GM18502 (cell line): ENCODE measurements at regions not wholly inside any gene's neighbourhood (a gene's known extent, or its start where the extent isn't known, plus 50 kb on each side); places are given as distances from the start of the nearest gene placed in this dataset.

Source experiments
- ATAC-seq: cut with Tn5 transposase; IDR thresholded peaks from one replicate; pipeline ENCODE4 v1.9.1; 2021; ENCODE audit warnings: mild to moderate bottlenecking; ENCODE audit not compliant: unreplicated experiment, poor library complexity

DNA sequence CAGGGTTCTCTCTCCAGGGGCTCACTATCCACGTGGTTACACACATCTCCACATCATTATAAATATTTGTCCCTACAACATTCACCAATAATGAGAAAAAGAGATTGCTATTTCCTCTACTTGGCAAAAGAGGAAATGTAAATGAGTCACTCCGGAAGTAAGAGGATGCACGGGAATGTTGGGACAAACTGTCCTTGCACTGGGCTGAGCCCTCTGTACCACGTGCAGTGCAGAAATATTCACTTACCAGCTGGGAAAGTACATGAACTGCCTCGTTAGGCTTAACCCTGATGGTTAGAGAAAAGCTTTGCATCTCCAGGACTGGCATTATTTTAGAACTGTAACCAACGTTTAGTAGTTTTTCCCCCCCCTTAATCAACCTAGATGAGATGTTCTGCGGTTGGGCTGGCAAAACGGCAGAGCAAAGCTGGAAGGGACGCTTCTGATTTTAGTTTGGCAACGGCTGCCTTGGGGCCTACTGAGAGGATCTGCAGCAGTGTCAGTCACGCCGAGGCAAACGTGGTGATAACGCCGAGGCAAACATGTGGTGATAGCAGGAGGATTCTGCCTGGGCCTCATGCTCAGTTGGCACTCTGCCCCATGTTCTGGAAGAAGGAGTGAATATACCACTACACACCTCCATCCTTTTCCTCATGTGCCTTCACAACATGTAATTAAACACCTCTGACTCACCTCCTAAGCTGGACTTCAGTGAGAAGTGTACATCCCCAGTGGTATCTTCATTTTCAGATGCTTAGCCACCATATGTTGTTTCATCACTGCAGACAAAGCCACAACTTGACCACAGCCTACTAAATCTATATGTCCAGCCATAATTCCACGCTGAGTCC is 661.4 kb upstream of the KLF4 start:
- ATAC-seq = no peak

DNA sequence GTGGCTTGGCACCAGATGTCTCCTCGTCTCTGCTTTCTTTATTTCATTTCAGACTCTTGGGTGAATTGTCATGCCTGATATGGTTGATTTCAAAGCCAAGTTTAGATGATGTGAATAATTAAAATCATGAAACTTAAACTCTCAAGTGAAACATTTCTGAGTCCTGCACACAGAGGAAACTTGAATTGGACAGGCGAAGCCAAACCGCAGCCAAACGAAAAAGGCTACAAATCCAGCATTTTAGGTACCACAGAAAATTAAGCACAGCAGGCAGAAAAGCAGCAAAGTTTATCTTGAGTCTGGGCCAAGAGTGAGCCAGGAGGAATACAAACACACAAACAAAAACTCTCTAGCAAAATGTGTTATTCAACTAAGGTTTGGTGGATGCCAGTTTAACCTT is 659.8 kb upstream of the KLF4 start:
- ATAC-seq = no peak

DNA sequence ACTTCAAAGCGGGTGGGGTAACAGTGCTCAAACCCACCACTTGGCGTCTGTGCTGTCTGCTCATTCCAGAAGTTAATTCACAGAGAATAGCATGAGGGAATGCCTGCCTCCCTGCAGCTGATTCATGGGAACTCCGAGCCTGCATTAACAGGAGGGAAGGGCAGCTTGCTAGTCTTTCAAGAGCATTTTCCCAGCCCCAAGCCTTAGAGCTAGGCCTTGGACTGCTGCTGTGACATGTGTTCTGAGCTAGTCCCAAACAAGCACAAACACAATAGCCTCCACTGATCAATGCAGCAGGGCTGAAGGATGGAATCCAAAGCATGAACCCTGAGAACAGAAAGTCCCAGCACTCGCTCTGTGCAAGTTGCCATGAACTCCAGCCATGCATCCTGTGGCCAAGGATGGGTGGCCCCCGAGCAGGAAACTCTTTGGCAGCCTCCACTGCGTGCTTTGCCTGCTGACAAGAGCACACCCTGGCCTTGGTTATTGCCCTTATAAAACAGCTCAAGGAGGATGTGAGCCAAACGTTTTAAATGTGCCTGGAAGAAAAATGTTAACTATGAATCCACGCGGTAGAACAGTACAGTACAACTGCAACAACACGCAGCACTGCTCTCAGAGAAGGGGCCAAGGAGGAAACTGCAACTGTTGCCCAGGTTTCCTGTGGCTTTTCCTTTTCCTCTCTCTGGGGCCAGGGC is 653.1 kb upstream of the KLF4 start:
- no peak for ATAC-seq

DNA sequence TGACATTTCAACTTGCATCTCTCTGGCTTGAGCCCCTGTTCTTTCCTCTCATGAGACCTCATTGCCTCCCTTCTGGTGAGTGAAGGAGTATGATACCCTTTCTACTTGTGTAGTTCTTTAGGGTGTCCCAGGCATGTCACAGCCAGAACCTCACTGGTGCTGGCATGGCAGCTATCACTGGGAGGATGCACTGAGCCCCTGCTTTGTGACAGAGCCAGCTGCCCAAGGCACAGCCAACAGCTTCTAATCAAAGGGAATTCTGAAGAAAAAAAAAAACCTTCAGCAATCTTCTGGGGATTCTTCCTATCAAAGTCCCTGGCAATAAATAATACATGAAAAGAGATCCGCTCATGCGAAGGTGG is 652.6 kb upstream of the KLF4 start:
- no peak for ATAC-seq

DNA sequence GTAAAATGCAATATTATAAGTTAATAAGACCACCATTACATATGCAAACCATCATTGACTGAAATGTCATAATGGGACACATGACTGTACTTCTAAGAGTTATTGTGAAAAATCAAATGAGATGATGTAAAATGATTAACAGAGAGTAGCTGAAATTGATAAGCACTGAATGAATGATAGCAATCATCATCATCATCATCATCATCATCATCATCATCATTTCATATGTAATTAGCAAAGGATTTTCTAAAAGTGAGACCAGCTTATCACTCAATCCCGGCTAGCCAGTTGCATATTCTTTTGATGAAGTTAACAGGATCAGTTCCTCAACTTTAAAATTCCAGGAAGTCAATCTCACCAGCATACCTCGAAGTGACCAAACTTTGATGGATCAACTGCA is 650.3 kb upstream of the KLF4 start:
- ATAC-seq = no peak

DNA sequence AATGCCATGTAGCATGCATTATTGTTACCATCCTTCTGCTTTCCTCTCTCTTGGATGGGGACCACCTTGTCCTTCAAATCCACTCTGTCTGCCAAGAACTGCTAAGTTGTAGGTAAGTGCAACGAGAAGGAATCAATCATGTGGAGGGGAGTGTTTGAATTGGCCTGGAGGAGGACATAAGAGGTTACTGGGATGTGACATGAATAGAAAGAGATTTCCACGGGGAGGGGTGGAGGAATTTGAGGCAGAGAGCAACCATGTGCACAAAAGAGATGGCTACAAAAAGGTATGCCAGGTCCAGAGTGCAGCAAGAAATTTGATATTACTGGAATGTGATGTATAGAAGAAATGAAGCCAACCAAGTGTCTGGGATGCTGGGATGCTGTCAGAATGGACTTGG is 648.9 kb upstream of the KLF4 start:
- ATAC-seq = no peak

DNA sequence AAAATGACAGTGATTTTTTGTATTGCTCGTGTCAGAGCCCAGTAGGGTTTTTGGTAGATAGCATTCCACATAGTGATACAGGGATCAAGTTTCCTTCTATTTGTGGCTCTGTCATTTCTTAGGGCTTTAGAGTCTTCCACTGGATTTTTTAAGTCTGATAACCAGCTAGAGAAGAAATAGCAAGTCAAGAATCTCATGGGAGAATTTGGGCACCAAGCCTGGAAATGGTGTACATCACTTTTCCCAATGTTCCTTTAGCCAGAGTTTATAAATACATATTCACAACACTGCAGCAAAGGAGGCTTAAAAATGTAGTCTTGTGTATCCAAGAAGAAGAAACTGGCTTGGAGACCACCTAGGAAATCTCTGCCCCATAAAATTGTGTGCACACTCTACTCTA is 647.1 kb upstream of the KLF4 start:
- no peak for ATAC-seq

DNA sequence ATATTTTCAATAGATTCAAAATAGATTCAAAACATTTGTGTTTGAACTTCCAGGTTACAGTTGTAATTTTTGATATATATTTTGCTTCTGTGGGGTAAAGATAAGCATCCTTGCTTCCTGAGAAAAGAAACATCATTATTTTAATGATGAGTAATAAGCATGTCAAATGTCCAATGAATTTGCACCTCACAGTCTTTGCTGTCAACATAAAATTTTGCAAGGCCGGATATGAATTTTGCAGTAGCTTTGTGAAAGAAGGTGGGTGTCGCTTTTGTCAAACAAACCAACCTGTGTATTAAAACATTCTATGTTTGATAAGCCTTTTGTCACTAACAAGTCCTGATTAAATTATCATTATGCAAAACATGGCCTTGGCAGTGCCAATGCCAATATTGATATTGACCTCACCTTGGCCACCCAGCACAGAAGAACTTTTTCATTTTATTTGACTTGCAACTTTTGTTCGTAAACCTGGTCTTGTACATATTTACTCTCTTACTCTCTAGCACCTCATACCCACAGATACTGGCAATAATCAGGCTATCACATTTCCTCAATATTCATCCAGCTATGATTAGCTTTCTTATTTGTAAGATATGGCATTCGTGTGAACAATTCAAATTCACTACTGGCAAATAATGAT is 645.0 kb upstream of the KLF4 start:
- no peak for ATAC-seq

DNA sequence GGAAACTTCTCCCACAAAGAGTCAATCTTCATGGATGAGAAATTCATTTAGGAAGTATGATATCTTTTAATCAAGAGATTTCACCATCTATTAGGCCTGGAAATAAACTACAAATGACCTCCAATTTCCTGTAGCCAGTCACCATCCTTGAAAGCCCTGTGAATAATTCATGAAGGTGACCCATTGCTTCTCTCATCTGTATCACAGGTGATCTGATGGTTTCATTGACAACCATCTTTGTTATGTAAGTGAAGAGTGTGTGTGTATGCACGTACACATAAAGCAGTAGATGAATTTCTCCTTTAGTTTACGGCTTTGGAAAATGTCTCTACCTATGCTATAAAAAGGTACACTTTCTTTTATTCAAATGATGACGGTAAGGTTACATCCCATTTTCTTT is 644.1 kb upstream of the KLF4 start:
- no peak for ATAC-seq

DNA sequence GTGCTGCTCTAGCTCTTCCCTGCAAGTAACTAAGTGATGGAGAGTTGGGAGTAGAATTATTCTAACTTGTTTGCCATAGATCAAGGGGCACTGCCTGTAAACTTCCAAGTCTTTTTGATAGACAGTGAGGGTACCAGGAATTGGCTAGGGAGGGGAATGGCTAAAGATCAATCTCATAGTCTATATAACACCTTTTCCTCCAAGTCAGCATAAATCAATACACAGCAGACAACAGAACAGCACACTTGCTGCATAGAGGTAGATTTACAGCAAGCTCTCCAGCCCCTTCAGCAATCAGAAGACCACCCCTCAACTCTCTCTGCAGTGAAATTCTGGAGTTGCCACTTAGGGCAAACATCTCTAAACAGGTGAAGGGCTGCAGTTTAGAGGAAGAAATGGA is 643.5 kb upstream of the KLF4 start:
- no peak for ATAC-seq

DNA sequence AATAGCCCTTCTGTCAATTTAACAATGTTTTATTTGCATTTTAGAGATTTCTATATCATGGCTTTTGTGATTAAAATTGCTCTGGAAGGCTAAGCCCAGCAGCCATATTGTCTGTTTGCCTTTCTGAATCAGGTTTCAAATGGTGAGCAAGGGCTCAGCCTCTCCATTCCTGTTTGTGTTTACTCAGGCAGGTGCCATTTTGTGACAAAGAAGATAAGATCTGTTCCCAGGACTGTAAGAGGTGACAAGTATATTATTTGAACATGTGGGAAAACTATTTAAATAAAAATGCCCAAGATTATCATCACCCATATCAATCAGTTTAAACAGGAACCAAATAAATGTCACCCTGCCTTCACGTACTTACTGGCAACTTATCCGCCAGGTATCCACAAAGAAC is 641.3 kb upstream of the KLF4 start:
- ATAC-seq = no peak

DNA sequence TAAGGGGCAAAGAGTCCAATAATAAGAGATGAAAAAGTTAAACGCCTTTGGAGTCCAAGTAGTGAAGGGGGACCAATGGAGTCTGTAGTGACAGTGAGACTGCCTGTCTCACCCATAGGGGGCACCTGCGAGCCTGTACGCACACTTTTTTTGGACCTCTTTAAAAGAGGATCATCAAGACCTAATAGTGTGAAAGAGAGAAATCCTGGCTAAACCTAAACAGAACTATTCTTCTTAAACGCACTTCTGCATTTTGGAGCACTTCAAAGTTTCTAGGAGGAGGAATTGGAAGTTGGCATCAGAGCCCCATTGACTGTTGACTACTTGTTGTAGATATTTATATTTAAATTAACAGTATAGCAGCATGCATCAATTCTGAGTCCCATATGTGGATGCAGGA is 636.1 kb upstream of the KLF4 start:
- no peak for ATAC-seq

DNA sequence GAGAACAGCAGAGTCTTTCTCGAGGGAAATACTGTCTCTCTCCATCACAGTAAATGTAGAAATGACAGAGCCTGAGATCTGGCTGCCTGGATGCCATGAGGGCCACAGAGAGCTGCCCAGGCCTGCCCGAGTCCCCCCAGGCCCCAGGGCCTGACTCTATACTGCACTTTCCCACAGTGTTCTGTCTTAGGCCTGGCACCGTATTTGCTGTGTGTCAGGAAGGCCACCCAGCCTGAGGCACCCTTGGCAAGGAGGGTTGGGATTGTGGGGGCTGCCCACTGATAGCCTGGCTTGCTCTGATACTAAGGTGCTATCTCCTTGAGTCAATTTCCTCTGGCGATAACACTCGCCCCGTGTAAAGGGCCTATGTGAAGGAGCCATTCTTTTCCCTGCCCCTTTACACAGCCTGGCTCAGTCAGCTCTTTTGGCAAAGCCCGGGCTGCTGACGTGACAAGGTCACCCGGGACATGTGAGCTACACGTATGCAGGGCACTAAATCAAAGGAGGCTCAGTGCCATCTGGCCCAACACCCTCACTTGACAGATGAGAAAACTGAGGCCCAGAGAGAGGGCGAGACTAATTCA is 630.1 kb upstream of the KLF4 start:
- ATAC-seq = no peak

DNA sequence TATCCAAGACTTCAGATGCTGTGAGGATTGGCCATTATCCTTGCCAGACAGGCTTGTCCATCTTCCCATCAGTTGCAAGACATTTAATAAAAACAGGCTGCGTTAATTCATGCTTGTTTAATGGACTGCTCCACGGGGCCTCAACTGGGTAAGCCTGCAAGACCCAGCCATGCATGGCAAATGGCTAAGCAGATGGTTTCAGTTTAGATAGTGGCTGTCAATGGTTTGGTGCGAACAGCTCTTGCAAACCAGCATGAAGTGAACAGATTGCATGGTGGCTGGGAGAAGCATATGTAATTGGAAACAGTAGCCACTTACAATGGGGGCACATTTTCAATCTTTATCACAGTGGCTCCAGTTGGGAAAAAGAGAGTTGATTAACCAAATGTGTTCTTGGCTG is 628.2 kb upstream of the KLF4 start:
- peak; percentile 56 for ATAC-seq

DNA sequence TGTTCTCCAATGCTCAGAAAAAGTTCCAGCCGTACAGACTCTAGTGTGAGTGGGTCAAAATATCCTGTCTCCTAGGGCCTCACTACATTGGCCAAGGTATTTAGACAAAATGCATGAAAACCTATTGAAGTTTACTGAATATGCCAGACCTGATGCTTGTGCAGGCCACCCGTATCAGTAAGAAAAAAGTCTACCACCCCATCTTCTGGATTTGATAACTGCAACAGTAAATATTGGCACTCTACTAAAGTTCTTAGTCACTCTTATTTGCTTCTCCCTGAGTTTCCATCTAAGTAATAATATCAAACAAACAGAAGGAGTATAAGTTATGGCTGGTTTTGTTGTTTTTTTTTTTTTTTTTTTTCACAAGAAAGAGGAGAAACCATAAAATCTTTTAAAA is 627.7 kb upstream of the KLF4 start:
- no peak for ATAC-seq

DNA sequence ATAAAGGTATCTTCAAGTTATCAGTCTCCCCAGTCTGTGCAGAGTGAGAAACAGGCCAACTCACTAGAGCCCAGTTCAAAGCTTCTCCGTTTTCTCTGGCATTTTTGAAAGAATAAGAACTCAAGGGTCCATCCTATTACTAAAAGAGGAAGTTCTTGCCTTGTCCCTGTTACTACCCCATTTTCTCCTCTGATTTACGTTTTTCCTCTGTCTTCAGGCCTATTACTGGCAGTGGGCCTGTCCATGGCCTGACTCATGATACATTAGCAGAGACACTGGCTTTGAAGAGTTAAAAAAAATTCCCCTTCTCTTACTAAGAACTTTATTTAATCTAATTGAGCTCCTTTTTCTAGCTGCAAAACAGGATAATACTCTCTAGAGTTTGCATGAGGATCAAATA is 624.0 kb upstream of the KLF4 start:
- no peak for ATAC-seq

DNA sequence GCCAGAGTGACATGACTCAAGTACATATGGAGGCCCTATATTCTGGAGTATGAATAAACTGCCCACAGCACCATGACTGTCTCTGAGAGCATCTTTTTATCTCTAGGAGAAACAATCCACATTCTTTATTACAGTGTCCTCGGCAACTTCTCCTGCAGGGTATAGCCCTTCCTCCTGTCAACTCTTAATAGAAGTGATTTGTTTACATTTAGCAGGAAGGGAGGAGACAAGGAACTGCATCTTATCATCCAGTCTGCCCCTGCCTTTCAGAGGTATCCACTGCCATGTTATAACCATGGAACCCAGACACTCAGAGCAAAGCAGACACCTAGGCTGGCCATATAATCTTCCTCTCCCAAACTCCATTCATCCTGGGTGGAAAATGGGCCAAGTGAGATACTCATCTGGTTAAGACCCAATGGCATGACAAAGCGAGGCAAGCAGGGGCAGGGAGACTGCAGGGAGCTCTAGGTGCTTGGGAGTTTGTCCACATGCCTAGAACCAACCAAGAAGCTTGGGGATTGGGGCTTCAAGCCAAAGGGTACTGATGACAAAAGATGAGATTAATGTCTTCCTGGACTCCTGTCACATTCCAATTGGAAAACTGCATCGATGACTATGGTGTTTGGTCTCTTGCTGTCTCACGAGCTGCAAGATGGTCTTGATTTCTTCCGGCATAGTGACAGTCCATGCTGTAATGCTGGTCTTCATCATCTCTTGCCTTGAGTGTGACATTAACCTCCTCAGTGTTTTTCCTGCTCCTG is 620.5 kb upstream of the KLF4 start:
- no peak for ATAC-seq

DNA sequence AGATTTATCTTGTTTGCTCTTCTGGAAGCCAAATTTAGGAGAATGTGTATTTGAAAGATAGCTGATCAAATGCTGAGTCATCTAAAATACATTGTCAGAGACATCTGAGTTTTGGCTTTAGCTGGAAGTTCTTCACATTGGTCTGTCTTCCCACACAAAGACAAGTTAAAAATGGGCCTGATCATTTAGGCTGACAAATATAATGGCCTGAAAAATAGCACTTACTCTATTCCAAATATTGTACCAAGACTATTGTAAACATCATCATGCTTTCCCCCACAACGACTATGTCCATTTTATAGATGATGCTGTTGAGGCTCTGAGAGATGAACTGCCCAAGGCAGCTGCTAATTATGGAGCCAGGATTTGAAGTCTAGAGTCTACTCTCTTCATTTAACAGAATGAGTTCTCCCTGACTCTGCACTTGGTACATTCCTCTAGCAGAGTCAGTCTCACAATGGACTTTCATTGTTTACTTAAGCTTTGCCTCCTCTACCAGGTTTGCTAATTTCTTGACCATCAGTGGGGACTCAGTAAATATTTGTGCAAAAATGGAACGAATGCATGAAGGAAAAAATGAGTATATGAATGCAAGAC is 619.4 kb upstream of the KLF4 start:
- no peak for ATAC-seq

DNA sequence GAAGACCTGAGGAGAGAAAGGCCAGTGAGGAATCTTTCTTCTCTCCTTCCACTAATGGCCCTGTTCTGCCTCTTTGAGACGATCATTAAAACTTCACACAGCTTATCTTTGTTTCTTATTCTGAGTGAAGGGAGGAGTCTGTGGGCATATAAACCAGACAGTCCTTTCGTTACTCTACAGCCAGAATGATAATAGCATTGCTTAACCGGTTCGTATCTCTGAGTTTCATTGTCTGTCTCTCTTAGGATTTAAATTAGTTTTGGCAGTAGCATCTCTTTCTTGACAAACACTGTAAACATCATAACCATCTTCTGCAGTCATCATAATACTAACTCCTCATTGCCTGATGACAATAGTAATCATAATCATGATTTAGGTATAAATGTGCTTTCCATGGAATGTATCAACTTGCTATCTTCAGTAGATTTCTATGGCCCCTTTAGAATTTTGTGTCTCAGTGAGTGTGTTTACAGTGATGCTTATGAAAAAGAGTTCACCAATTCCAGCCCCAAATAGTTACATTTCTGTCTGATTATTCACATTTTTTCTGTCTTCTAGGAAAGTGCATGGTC is 618.8 kb upstream of the KLF4 start:
- ATAC-seq = no peak

DNA sequence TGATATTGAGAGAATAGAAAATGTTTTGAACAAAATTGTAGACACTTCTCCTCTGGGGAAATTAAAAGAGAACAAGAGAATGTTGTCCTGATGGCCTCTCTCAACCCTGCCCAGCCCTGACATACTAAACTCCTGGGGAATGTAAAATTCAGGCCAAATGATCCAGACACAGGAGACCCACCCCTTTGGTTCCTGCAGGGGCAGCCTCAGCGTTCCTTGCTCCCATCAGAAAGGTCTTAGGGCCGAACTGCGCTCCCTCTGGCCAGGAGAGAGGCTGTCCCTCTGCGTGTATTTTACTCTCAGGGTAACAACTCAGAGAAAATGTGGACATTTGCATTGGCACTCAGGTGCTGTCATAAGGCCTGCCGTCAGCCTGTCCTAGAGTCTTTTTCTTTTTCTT is 616.3 kb upstream of the KLF4 start:
- ATAC-seq = no peak
